ENCODE measurements at regions not wholly inside any gene's neighbourhood (a gene's known extent, or its start where the extent isn't known, plus 50 kb on each side); places are given as distances from the start of the nearest gene placed in this dataset.

GRCh38 chr6:19691465-19692167, 145.6 kb upstream of the ID4 start:
- no peak for TF ChIP-seq POLR2A (IDR thresholded peaks at IDR 0.05; ENCODE audit: low read length)
- TF ChIP-seq GATA1 (IDR thresholded peaks at IDR 0.05; ENCODE audit: low read depth, low read length), result no peak
